ENCODE measurements at regions not wholly inside any gene's neighbourhood (a gene's known extent, or its start where the extent isn't known, plus 50 kb on each side); places are given as distances from the start of the nearest gene placed in this dataset.

- no peaks in the 10 kb centered on the region for H3K27me3 Mint-ChIP-seq
- ATAC-seq = no peak
- H3K9me3 Mint-ChIP-seq = no peaks in the 10 kb centered on the region
Measured at GRCh38 chr3:168476360-168476980, 380.7 kb upstream of the GOLIM4 start.

GRCh38 chr3:168475704-168476103 lies 380.0 kb upstream of the GOLIM4 start:
- H3K27ac Mint-ChIP-seq = no peak overlapping the region
- H3K4me3 Mint-ChIP-seq = no peak overlapping the region
- no peak for ATAC-seq

More at GRCh38 chr3:168476360-168476980, 380.7 kb upstream of the GOLIM4 start:
- Mint-ChIP-seq H3K36me3 (no peaks in the 10 kb centered on the region), H3K4me1 (no peaks in the 10 kb centered on the region), H3K27ac (no peak overlapping the region), H3K4me3 (no peak overlapping the region)

GRCh38 chr3:168473334-168473890 lies 377.7 kb upstream of the GOLIM4 start:
- no peak for ATAC-seq
- Mint-ChIP-seq H3K4me3 (no peak overlapping the region), H3K36me3 (no peaks in the 10 kb centered on the region), H3K9me3 (no peaks in the 10 kb centered on the region), H3K27me3 (no peaks in the 10 kb centered on the region), H3K4me1 (no peaks in the 10 kb centered on the region), H3K27ac (no peak overlapping the region)

More at GRCh38 chr3:168475704-168476103, 380.0 kb upstream of the GOLIM4 start:
- Mint-ChIP-seq H3K4me1 (no peaks in the 10 kb centered on the region), H3K27me3 (no peaks in the 10 kb centered on the region), H3K9me3 (no peaks in the 10 kb centered on the region), H3K36me3 (no peaks in the 10 kb centered on the region)

GRCh38 chr3:168472783-168473182 lies 377.1 kb upstream of the GOLIM4 start:
- ATAC-seq = no peak
- Mint-ChIP-seq H3K36me3 (no peaks in the 10 kb centered on the region), H3K4me1 (no peaks in the 10 kb centered on the region), H3K9me3 (no peaks in the 10 kb centered on the region), H3K27ac (no peak overlapping the region), H3K4me3 (no peak overlapping the region), H3K27me3 (no peaks in the 10 kb centered on the region)

- H3K27me3 Mint-ChIP-seq = no peaks in the 10 kb centered on the region
- H3K4me3 Mint-ChIP-seq = no peak overlapping the region
- ATAC-seq = no peak
- H3K9me3 Mint-ChIP-seq = no peaks in the 10 kb centered on the region
- no peak overlapping the region for H3K27ac Mint-ChIP-seq
- H3K4me1 Mint-ChIP-seq = no peaks in the 10 kb centered on the region
- H3K36me3 Mint-ChIP-seq = no peaks in the 10 kb centered on the region
Measured at GRCh38 chr3:168470380-168470779, 374.7 kb upstream of the GOLIM4 start.

GRCh38 chr3:168469436-168469835 lies 373.7 kb upstream of the GOLIM4 start:
- H3K9me3 Mint-ChIP-seq = no peaks in the 10 kb centered on the region
- no peaks in the 10 kb centered on the region for H3K36me3 Mint-ChIP-seq

GRCh38 chr3:168467115-168467714 lies 371.5 kb upstream of the GOLIM4 start:
- Mint-ChIP-seq H3K4me3 (no peak overlapping the region), H3K4me1 (no peaks in the 10 kb centered on the region), H3K27me3 (no peaks in the 10 kb centered on the region), H3K9me3 (peaks cover 3% of the 10 kb centered on the region), H3K36me3 (no peaks in the 10 kb centered on the region), H3K27ac (no peak overlapping the region)
- no peak for ATAC-seq

More at GRCh38 chr3:168469436-168469835, 373.7 kb upstream of the GOLIM4 start:
- Mint-ChIP-seq H3K4me1 (no peaks in the 10 kb centered on the region), H3K4me3 (no peak overlapping the region), H3K27me3 (no peaks in the 10 kb centered on the region), H3K27ac (no peak overlapping the region)
- no peak for ATAC-seq

GRCh38 chr3:168461793-168462192 lies 366.1 kb upstream of the GOLIM4 start:
- Mint-ChIP-seq H3K27ac (no peak overlapping the region), H3K9me3 (peaks cover 9% of the 10 kb centered on the region), H3K36me3 (no peaks in the 10 kb centered on the region), H3K4me1 (no peaks in the 10 kb centered on the region), H3K4me3 (no peak overlapping the region), H3K27me3 (no peaks in the 10 kb centered on the region)
- no peak for ATAC-seq

- Mint-ChIP-seq H3K9me3 (peaks cover 9% of the 10 kb centered on the region), H3K36me3 (no peaks in the 10 kb centered on the region), H3K27ac (no peak overlapping the region), H3K4me3 (no peak overlapping the region), H3K27me3 (no peaks in the 10 kb centered on the region), H3K4me1 (no peaks in the 10 kb centered on the region)
- no peak for ATAC-seq
Measured at GRCh38 chr3:168459226-168459784, 363.6 kb upstream of the GOLIM4 start.

GRCh38 chr3:168457954-168458539 lies 362.3 kb upstream of the GOLIM4 start:
- Mint-ChIP-seq H3K4me1 (no peaks in the 10 kb centered on the region), H3K4me3 (no peak overlapping the region), H3K9me3 (peaks cover 5% of the 10 kb centered on the region), H3K27me3 (no peaks in the 10 kb centered on the region), H3K27ac (no peak overlapping the region), H3K36me3 (no peaks in the 10 kb centered on the region)
- no peak for ATAC-seq

- H3K4me1 Mint-ChIP-seq = no peaks in the 10 kb centered on the region
- H3K4me3 Mint-ChIP-seq = no peak overlapping the region
- no peak overlapping the region for H3K27ac Mint-ChIP-seq
- H3K27me3 Mint-ChIP-seq = no peaks in the 10 kb centered on the region
- H3K36me3 Mint-ChIP-seq = no peaks in the 10 kb centered on the region
- ATAC-seq = no peak
- H3K9me3 Mint-ChIP-seq = peaks cover 9% of the 10 kb centered on the region
Measured at GRCh38 chr3:168455814-168456213, 360.1 kb upstream of the GOLIM4 start.

GRCh38 chr3:168453623-168454022 lies 357.9 kb upstream of the GOLIM4 start:
- H3K36me3 Mint-ChIP-seq = no peaks in the 10 kb centered on the region
- no peaks in the 10 kb centered on the region for H3K27me3 Mint-ChIP-seq
- ATAC-seq = no peak
- H3K4me1 Mint-ChIP-seq = no peaks in the 10 kb centered on the region
- no peak overlapping the region for H3K27ac Mint-ChIP-seq
- H3K9me3 Mint-ChIP-seq = peaks cover 9% of the 10 kb centered on the region
- H3K4me3 Mint-ChIP-seq = no peak overlapping the region

GRCh38 chr3:168443965-168444364 lies 348.2 kb upstream of the GOLIM4 start:
- Mint-ChIP-seq H3K27ac (no peak overlapping the region), H3K4me1 (no peaks in the 10 kb centered on the region), H3K27me3 (no peaks in the 10 kb centered on the region), H3K9me3 (no peaks in the 10 kb centered on the region), H3K4me3 (no peak overlapping the region), H3K36me3 (no peaks in the 10 kb centered on the region)
- ATAC-seq = no peak

GRCh38 chr3:168442502-168442901 lies 346.8 kb upstream of the GOLIM4 start:
- H3K4me1 Mint-ChIP-seq = no peaks in the 10 kb centered on the region
- H3K9me3 Mint-ChIP-seq = no peaks in the 10 kb centered on the region
- H3K36me3 Mint-ChIP-seq = no peaks in the 10 kb centered on the region
- H3K4me3 Mint-ChIP-seq = no peak overlapping the region
- no peaks in the 10 kb centered on the region for H3K27me3 Mint-ChIP-seq
- no peak for ATAC-seq
- H3K27ac Mint-ChIP-seq = no peak overlapping the region

- Mint-ChIP-seq H3K9me3 (no peaks in the 10 kb centered on the region), H3K4me3 (no peak overlapping the region)
- no peak for ATAC-seq
Measured at GRCh38 chr3:168436245-168436724, 340.6 kb upstream of the GOLIM4 start.

More at GRCh38 chr3:168436245-168436724, 340.6 kb upstream of the GOLIM4 start:
- no peak overlapping the region for H3K27ac Mint-ChIP-seq
- no peaks in the 10 kb centered on the region for H3K36me3 Mint-ChIP-seq
- H3K4me1 Mint-ChIP-seq = no peaks in the 10 kb centered on the region
- no peaks in the 10 kb centered on the region for H3K27me3 Mint-ChIP-seq
